ENCODE measurements at regions not wholly inside any gene's neighbourhood (a gene's known extent, or its start where the extent isn't known, plus 50 kb on each side); places are given as distances from the start of the nearest gene placed in this dataset.
A peak's percentile ranks its signal among the peaks of the same experiment; 100 is the strongest.

DNA sequence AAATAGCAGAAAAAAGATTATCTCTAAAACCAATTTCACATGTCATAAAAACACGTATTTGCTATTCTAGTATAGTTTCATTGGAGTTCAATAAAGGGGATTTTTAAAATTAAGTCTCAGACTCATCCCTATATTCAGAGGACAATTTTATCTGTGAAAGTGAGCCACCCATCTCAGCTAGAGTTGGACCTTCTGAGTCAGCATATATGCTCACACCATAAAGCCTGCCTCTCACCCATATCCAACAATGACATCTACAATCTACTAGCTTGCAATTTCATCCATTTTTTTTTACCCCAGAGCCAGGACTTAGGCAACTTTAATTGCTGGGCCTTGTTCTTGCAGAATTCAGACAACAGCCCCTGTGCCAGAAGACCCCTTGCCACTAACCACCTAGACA is 165.3 kb upstream of the DYNLRB2 start:
- Histone ChIP-seq H3K27me3 (no peaks in the 10 kb centered on the region), H3K9me3 (no peaks in the 10 kb centered on the region), H3K36me3 (no peaks in the 10 kb centered on the region), H3K4me1 (no peaks in the 10 kb centered on the region), H3K27ac (no peak overlapping the region), H3K4me3 (no peak overlapping the region)
- TF ChIP-seq, protein P1, sequence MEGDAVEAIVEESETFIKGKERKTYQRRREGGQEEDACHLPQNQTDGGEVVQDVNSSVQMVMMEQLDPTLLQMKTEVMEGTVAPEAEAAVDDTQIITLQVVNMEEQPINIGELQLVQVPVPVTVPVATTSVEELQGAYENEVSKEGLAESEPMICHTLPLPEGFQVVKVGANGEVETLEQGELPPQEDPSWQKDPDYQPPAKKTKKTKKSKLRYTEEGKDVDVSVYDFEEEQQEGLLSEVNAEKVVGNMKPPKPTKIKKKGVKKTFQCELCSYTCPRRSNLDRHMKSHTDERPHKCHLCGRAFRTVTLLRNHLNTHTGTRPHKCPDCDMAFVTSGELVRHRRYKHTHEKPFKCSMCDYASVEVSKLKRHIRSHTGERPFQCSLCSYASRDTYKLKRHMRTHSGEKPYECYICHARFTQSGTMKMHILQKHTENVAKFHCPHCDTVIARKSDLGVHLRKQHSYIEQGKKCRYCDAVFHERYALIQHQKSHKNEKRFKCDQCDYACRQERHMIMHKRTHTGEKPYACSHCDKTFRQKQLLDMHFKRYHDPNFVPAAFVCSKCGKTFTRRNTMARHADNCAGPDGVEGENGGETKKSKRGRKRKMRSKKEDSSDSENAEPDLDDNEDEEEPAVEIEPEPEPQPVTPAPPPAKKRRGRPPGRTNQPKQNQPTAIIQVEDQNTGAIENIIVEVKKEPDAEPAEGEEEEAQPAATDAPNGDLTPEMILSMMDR (IDR thresholded peaks at IDR 0.05), result no peak
- ATAC-seq, result no peak
- intact Hi-C loops (cut with DNase I), result no loop called here
- no peak for DNase-seq

DNA sequence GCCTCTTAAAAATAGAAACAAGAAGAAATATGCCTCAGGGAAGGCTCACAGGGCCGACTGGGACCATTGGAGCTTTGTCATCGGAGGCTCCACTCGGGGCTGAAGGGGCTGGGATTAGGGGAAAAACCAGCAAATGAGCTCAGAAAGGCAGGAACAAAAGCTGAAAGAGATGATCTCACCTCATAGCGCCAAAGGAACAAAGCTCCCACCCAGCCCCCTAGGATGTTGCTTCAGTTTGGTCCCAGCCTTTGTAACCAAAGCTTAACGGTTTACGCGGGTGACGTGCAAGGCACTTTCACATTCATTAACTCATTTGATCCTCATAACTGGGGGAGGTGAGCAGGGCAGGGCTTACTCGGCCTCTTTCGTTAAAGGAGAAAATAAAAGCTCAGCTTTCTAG is 168.5 kb upstream of the DYNLRB2 start:
- H3K36me3 ChIP-seq, result no peaks in the 10 kb centered on the region
- DNase-seq (no peak), ATAC-seq (no peak)
- H3K9me3 ChIP-seq, result no peaks in the 10 kb centered on the region
- no peak overlapping the region for H3K4me3 ChIP-seq
- no peaks in the 10 kb centered on the region for H3K4me1 ChIP-seq
- H3K27me3 ChIP-seq, result no peaks in the 10 kb centered on the region
- no peak overlapping the region for H3K27ac ChIP-seq
- TF ChIP-seq, protein P1 (IDR thresholded peaks at IDR 0.05), result no peak
- intact Hi-C loops (cut with DNase I), result no loop called here

DNA sequence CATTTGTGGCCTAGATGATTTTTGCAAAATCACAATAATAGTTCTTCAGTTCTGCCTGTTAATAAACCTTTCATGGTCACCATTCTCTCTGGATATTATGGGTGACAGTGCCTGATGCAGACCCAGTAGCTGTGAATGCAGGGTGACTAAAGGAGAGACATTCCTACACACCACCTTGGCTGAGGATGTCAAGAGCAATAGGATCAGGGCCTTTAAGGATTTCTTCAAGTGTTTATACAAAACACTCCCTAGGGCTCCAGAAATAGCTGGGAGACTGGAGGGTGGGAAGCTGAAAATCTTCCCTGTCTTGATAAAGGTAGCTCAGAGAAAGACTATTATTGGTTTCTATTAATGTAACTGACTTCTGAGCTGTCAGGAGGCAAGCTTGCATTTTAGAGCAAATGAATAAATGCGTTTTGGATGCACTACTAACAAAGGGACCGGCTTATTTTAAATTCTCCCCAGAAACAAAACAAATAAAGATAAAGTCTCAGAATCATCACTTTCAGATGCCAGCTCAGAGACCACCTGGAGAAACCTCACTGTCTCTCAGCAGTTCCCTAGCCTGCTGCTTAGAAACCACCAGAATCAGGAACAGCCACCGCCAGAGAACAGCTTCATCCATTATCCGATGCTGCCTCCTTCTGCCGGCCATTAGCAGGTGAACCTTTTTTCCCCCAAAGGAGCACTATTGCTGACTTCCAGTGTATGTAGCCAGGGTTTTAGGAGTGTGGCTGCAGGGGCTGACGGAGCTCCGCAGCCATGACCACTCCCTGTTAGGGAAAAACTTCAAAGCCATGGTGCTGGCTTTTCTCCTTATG is 171.4 kb upstream of the DYNLRB2 start:
- Histone ChIP-seq H3K4me1 (no peaks in the 10 kb centered on the region), H3K36me3 (no peaks in the 10 kb centered on the region), H3K9me3 (no peaks in the 10 kb centered on the region), H3K27ac (no peak overlapping the region), H3K4me3 (no peak overlapping the region), H3K27me3 (no peaks in the 10 kb centered on the region)
- ATAC-seq, result peak; percentile 65
- TF ChIP-seq, protein P1 (IDR thresholded peaks at IDR 0.05), result peak; percentile 48
- DNase-seq, result no peak
- intact Hi-C loops (cut with DNase I), result no loop called here

DNA sequence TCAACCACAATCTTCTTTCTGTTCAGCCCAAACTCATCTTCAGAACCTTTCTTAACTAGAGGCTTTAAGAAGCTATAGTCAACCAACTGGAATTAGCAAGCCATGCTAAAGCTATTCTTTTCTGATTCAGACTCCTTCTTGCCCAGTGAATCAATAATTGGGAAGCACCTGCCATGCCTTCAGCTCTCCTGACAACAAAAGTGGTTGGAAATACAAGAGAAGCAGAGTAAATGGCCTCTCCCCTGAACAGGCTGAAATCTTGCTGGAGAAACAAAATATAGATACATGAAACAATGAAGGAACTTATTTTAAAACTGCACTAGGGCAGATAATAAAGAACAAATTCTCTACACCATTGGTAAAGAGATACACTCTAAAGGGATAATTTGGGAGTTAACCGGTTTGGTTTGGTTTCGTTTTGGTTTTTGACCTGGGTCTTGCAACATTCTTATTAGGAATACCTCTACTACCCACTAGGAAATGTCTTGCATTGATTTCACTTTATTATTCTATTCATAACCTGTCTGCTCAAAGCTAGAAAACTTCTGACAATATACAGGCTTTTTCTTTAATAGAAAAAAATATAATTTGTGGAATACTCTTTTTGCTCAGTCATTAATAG is 173.6 kb upstream of the DYNLRB2 start:
- no peak overlapping the region for H3K27ac ChIP-seq
- no peaks in the 10 kb centered on the region for H3K9me3 ChIP-seq
- ATAC-seq (no peak), DNase-seq (no peak)
- TF ChIP-seq, protein P1 (IDR thresholded peaks at IDR 0.05), result no peak
- H3K4me1 ChIP-seq, result no peaks in the 10 kb centered on the region
- H3K4me3 ChIP-seq, result no peak overlapping the region
- intact Hi-C loops (cut with DNase I), result no loop called here
- H3K36me3 ChIP-seq, result no peaks in the 10 kb centered on the region
- no peaks in the 10 kb centered on the region for H3K27me3 ChIP-seq

DNA sequence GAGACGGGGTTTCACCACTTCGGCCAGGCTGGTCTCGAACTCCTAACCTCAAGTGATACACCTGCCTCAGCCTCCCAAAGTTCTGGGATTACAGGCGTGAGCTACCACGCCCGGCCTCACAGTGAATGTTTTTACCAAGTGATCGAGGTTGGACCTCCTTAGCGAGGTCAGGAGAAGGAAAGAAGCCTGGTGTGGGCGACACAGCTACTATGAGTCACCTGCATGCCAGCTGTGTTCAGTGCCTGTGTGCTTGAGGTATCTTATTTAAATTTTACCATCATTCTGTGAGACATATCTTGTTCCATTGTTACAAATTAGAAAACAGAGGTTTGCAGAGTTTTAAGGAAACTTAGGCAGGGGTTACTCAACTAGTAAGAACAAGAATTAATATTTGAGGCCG is 174.8 kb upstream of the DYNLRB2 start:
- Histone ChIP-seq H3K9me3 (no peaks in the 10 kb centered on the region), H3K4me1 (no peaks in the 10 kb centered on the region), H3K27ac (no peak overlapping the region), H3K4me3 (no peak overlapping the region), H3K36me3 (no peaks in the 10 kb centered on the region), H3K27me3 (no peaks in the 10 kb centered on the region)
- TF ChIP-seq, protein P1 (IDR thresholded peaks at IDR 0.05), result no peak
- intact Hi-C loops (cut with DNase I), result no loop called here
- ATAC-seq, result no peak
- DNase-seq, result no peak

All from upper lobe of right lung (tissue), 1 donor.